SU-DHL-6 (cell line): ENCODE measurements at regions not wholly inside any gene's neighbourhood (a gene's known extent, or its start where the extent isn't known, plus 50 kb on each side); places are given as distances from the start of the nearest gene placed in this dataset.

Experiments used
- H2AFZ ChIP-seq: fragments of 200-600 bp; sonication (generic); 2 replicates; pipeline ENCODE4 v1.6.1; 2014; ENCODE audit warnings: low read depth, mild to moderate bottlenecking, moderate library complexity, mixed read lengths, antibody characterized with exemption, low read length; ENCODE audit not compliant: severe bottlenecking
- H3F3A ChIP-seq: fragments of 200-600 bp; shearing (Covaris generic); 2 replicates; pipeline ENCODE4 v1.6.0; 2016; ENCODE audit warnings: antibody characterized with exemption, mild to moderate bottlenecking; ENCODE audit not compliant: insufficient read depth
- H3K27ac ChIP-seq: fragments of 200-600 bp; sonication (generic); 2 replicates; pipeline ENCODE4 v1.5.1; 2016; ENCODE audit warnings: low read depth, mild to moderate bottlenecking, low read length, moderate library complexity, mixed read lengths
- H3K27me3 ChIP-seq: fragments of 200-600 bp; sonication (generic), shearing (Covaris generic); 2 replicates; pipeline ENCODE4 v1.6.0; 2014; ENCODE audit warnings: mild to moderate bottlenecking, low read length
- H3K36me3 ChIP-seq: fragments of 200-600 bp; sonication (generic); 2 replicates; pipeline ENCODE4 v1.6.1; 2014; ENCODE audit warnings: mild to moderate bottlenecking, low read length, mixed read lengths
- H3K4me2 ChIP-seq: fragments of 300-600, 200-600 bp; shearing (Covaris generic), sonication (generic); 2 replicates; pipeline ENCODE4 v1.6.0; 2014; ENCODE audit warnings: low read length, low read depth, mild to moderate bottlenecking; ENCODE audit not compliant: poor library complexity, severe bottlenecking
- H3K4me3 ChIP-seq: fragments of 200-600 bp; sonication (generic); 2 replicates; pipeline ENCODE4 v1.5.1; 2014; ENCODE audit warnings: antibody characterized with exemption, low read length, mild to moderate bottlenecking, mixed read lengths; ENCODE audit not compliant: insufficient read depth, poor library complexity, severe bottlenecking
- H3K79me2 ChIP-seq: fragments of 200-600 bp; sonication (generic); 2 replicates; pipeline ENCODE4 v1.6.1; 2014; ENCODE audit warnings: mild to moderate bottlenecking, low read length, moderate library complexity; ENCODE audit not compliant: insufficient read depth
- H3K9ac ChIP-seq: fragments of 200-600 bp; sonication (generic); 2 replicates; pipeline ENCODE4 v1.7.0; 2014; ENCODE audit warnings: mild to moderate bottlenecking, low read length
- H3K9me2 ChIP-seq: fragments of 200-600 bp; sonication (generic); replicated peaks from 2 replicates; pipeline ENCODE4 v1.6.1; 2014; ENCODE audit warnings: low read length; ENCODE audit not compliant: insufficient read depth
- H3K9me3 ChIP-seq: fragments of 200-600 bp; sonication (generic); 2 replicates; pipeline ENCODE4 v1.6.1; 2014; ENCODE audit warnings: low read length, mixed read lengths; ENCODE audit not compliant: insufficient read depth
- H4K20me1 ChIP-seq: fragments of 200-600 bp; sonication (generic); 2 replicates; pipeline ENCODE4 v1.6.1; 2014; ENCODE audit warnings: low read depth, mild to moderate bottlenecking, antibody characterized with exemption, low read length, moderate library complexity, mixed read lengths
- CTCF ChIP-seq: fragments of 200-600 bp; sonication (generic); IDR thresholded peaks from one replicate; pipeline ENCODE4 v1.5.1; 2017; ENCODE audit warnings: antibody characterized with exemption, mild to moderate bottlenecking, low read length, moderate library complexity; ENCODE audit not compliant: insufficient read depth, poor library complexity, severe bottlenecking
- EZH2phosphoT487 ChIP-seq: fragments of 200-600 bp; sonication (generic), shearing (Covaris generic); conservative IDR thresholded peaks from 2 replicates; pipeline ENCODE4 v1.6.1; 2018; ENCODE audit warnings: mild to moderate bottlenecking, antibody characterized with exemption, low read length, moderate library complexity, mixed read lengths

GRCh38 chr4:34861666-34862065 is 1382.6 kb downstream of the ARAP2 start:
- TF ChIP-seq CTCF (no peak), EZH2phosphoT487 (no peak)
- no peaks in the 10 kb centered on the region for H3F3A ChIP-seq
- no peaks in the 10 kb centered on the region for H4K20me1 ChIP-seq
- no peak overlapping the region for H3K9ac ChIP-seq
- H3K9me3 ChIP-seq, result no peaks in the 10 kb centered on the region
- no peaks in the 10 kb centered on the region for H3K36me3 ChIP-seq
- no peak overlapping the region for H2AFZ ChIP-seq
- H3K27ac ChIP-seq, result no peak overlapping the region
- H3K27me3 ChIP-seq, result no peaks in the 10 kb centered on the region
- H3K79me2 ChIP-seq, result no peaks in the 10 kb centered on the region
- no peak overlapping the region for H3K4me3 ChIP-seq
- H3K4me2 ChIP-seq, result no peak overlapping the region
- H3K9me2 ChIP-seq, result no peaks in the 10 kb centered on the region

GRCh38 chr4:34878961-34879360 is 1365.4 kb downstream of the ARAP2 start:
- no peak overlapping the region for H3K9ac ChIP-seq
- no peak overlapping the region for H3K4me3 ChIP-seq
- peaks cover 6% of the 10 kb centered on the region; the same call in 1 of the 2 replicates for H3K9me3 ChIP-seq
- TF ChIP-seq CTCF, result no peak
- TF ChIP-seq EZH2phosphoT487, result no peak
- H4K20me1 ChIP-seq, result no peaks in the 10 kb centered on the region
- H3K36me3 ChIP-seq, result no peaks in the 10 kb centered on the region
- H3K27ac ChIP-seq, result no peak overlapping the region
- H3F3A ChIP-seq, result no peaks in the 10 kb centered on the region
- no peaks in the 10 kb centered on the region for H3K27me3 ChIP-seq
- H2AFZ ChIP-seq, result no peak overlapping the region
- H3K9me2 ChIP-seq, result no peaks in the 10 kb centered on the region
- no peak overlapping the region for H3K4me2 ChIP-seq
- H3K79me2 ChIP-seq, result no peaks in the 10 kb centered on the region

DNA sequence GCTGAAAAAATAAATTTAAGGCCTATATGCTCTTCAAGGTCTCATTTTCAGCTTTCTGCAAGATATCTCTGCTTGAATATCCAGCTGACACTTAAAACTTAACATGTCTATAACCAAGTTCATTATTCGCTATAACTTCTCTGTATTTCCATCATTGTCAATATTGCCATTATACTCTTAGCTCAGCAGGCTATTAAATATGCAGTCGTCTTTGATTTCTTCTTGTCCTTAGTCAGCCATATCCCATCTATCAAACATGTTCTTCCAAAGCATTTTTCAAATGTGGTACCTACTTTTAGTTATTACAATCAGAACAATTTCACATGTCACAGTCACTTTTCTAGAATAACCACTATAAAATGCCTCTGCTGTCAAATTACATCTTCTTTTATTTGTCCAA is 1364.1 kb downstream of the ARAP2 start:
- Histone ChIP-seq H3K36me3 (no peaks in the 10 kb centered on the region), H4K20me1 (no peaks in the 10 kb centered on the region), H3K27ac (no peak overlapping the region), H3F3A (no peaks in the 10 kb centered on the region), H3K4me3 (no peak overlapping the region), H3K9ac (no peak overlapping the region), H3K4me2 (no peak overlapping the region), H2AFZ (no peak overlapping the region), H3K9me2 (no peaks in the 10 kb centered on the region), H3K9me3 (peaks cover 6% of the 10 kb centered on the region; the same call in 1 of the 2 replicates), H3K27me3 (no peaks in the 10 kb centered on the region), H3K79me2 (no peaks in the 10 kb centered on the region)
- TF ChIP-seq CTCF, result no peak
- no peak for TF ChIP-seq EZH2phosphoT487
